HG03432 (cell line): ENCODE measurements at regions not wholly inside any gene's neighbourhood (a gene's known extent, or its start where the extent isn't known, plus 50 kb on each side); places are given as distances from the start of the nearest gene placed in this dataset.
"Not testable (repeated sequence)": the region's sequence is repeated elsewhere in the genome, so short reads cannot be mapped to it uniquely, and the experiment has no call there.

Experiments
- ATAC-seq: cut with Tn5 transposase; IDR thresholded peaks from one replicate; pipeline ENCODE4 v1.9.1; 2021; ENCODE audit warnings: mild to moderate bottlenecking, moderate library complexity; ENCODE audit not compliant: unreplicated experiment

- no peak for ATAC-seq
Measured at GRCh38 chr1:4207183-4207582, 307.1 kb upstream of the C1orf174 start.

- ATAC-seq = no peak
Measured at GRCh38 chr1:4207842-4208692, 308.0 kb upstream of the C1orf174 start.

GRCh38 chr1:4210043-4210442, 310.0 kb upstream of the C1orf174 start:
- ATAC-seq = no peak

- no peak for ATAC-seq
Measured at GRCh38 chr1:4212796-4213195, 312.7 kb upstream of the C1orf174 start.

GRCh38 chr1:4213366-4213973, 313.4 kb upstream of the C1orf174 start:
- no peak for ATAC-seq

GRCh38 chr1:4214826-4215225, 314.8 kb upstream of the C1orf174 start:
- ATAC-seq = no peak

- ATAC-seq = no peak
Measured at GRCh38 chr1:4215391-4215790, 315.3 kb upstream of the C1orf174 start.

GRCh38 chr1:4216231-4216630, 316.2 kb upstream of the C1orf174 start:
- no peak for ATAC-seq

- ATAC-seq = no peak
Measured at GRCh38 chr1:4218619-4219018, 318.5 kb upstream of the C1orf174 start.

- no peak for ATAC-seq
Measured at GRCh38 chr1:4219111-4219510, 319.0 kb upstream of the C1orf174 start.

- no peak for ATAC-seq
Measured at GRCh38 chr1:4219826-4220225, 319.8 kb upstream of the C1orf174 start.

GRCh38 chr1:4220362-4220761, 320.3 kb upstream of the C1orf174 start:
- ATAC-seq = no peak

- no peak for ATAC-seq
Measured at GRCh38 chr1:4221107-4221506, 321.0 kb upstream of the C1orf174 start.

- ATAC-seq = no peak
Measured at GRCh38 chr1:4224684-4225467, 324.8 kb upstream of the C1orf174 start.

GRCh38 chr1:4227986-4228385, 327.9 kb upstream of the C1orf174 start:
- no peak for ATAC-seq

GRCh38 chr1:4253935-4254334, 353.9 kb upstream of the C1orf174 start:
- no peak for ATAC-seq

GRCh38 chr1:4256351-4256750, 356.3 kb upstream of the C1orf174 start:
- no peak for ATAC-seq

GRCh38 chr1:4258146-4258777, 358.2 kb upstream of the C1orf174 start:
- ATAC-seq = not testable (repeated sequence)

GRCh38 chr1:4261327-4261726, 361.3 kb upstream of the C1orf174 start:
- no peak for ATAC-seq

- ATAC-seq = no peak
Measured at GRCh38 chr1:4262665-4263064, 362.6 kb upstream of the C1orf174 start.

GRCh38 chr1:4263699-4264098, 363.6 kb upstream of the C1orf174 start:
- ATAC-seq = no peak
